GM18858 (cell line): ENCODE measurements at regions not wholly inside any gene's neighbourhood (a gene's known extent, or its start where the extent isn't known, plus 50 kb on each side); places are given as distances from the start of the nearest gene placed in this dataset.
"Not testable (repeated sequence)": the region's sequence is repeated elsewhere in the genome, so short reads cannot be mapped to it uniquely, and the experiment has no call there.

Source experiments
- ATAC-seq: cut with Tn5 transposase; IDR thresholded peaks from one replicate; pipeline ENCODE4 v1.9.1; 2021; ENCODE audit not compliant: unreplicated experiment

- no peak for ATAC-seq
These were observed 338.4 kb downstream of the TMEM121 start for GRCh38 chr14:105864651-105865265.

GRCh38 chr14:105865266-105865903 is 339.0 kb downstream of the TMEM121 start:
- no peak for ATAC-seq

GRCh38 chr14:105865904-105866840 is 339.8 kb downstream of the TMEM121 start:
- no peak for ATAC-seq

GRCh38 chr14:105866841-105867321 is 340.5 kb downstream of the TMEM121 start:
- no peak for ATAC-seq

- ATAC-seq, result no peak
These were observed 341.7 kb downstream of the TMEM121 start for GRCh38 chr14:105867961-105868599.

- no peak for ATAC-seq
These were observed 345.2 kb downstream of the TMEM121 start for GRCh38 chr14:105871590-105871989.

GRCh38 chr14:105873870-105874512 is 347.6 kb downstream of the TMEM121 start:
- ATAC-seq, result no peak

GRCh38 chr14:105876158-105876557 is 349.8 kb downstream of the TMEM121 start:
- ATAC-seq, result no peak

GRCh38 chr14:105876829-105877228 is 350.4 kb downstream of the TMEM121 start:
- no peak for ATAC-seq

GRCh38 chr14:105877645-105878044 is 351.3 kb downstream of the TMEM121 start:
- ATAC-seq, result no peak

GRCh38 chr14:105878125-105878524 is 351.7 kb downstream of the TMEM121 start:
- ATAC-seq, result no peak

GRCh38 chr14:105878554-105878953 is 352.2 kb downstream of the TMEM121 start:
- ATAC-seq, result no peak

- ATAC-seq, result no peak
These were observed 353.1 kb downstream of the TMEM121 start for GRCh38 chr14:105879503-105879866.

GRCh38 chr14:105879867-105880561 is 353.6 kb downstream of the TMEM121 start:
- no peak for ATAC-seq

- no peak for ATAC-seq
These were observed 354.2 kb downstream of the TMEM121 start for GRCh38 chr14:105880616-105881015.

GRCh38 chr14:105881021-105881930 is 354.9 kb downstream of the TMEM121 start:
- no peak for ATAC-seq

GRCh38 chr14:105882011-105882410 is 355.6 kb downstream of the TMEM121 start:
- ATAC-seq, result not testable (repeated sequence)

- no peak for ATAC-seq
These were observed 356.2 kb downstream of the TMEM121 start for GRCh38 chr14:105882626-105883025.
